ENCODE measurements at regions not wholly inside any gene's neighbourhood (a gene's known extent, or its start where the extent isn't known, plus 50 kb on each side); places are given as distances from the start of the nearest gene placed in this dataset.

GRCh38 chr4:187309456-187309855, 585.8 kb upstream of the FAT1 start:
- intact Hi-C loops (cut with micrococcal nuclease): no loop called here

GRCh38 chr4:187312299-187312698, 588.6 kb upstream of the FAT1 start:
- intact Hi-C loops (cut with micrococcal nuclease): no loop called here

- intact Hi-C loops (cut with micrococcal nuclease): no loop called here
Measured at GRCh38 chr4:187317799-187318198, 594.1 kb upstream of the FAT1 start.

- intact Hi-C loops (cut with micrococcal nuclease): no loop called here
Measured at GRCh38 chr4:187321711-187322110, 598.1 kb upstream of the FAT1 start.

GRCh38 chr4:187332141-187332540, 608.5 kb upstream of the FAT1 start:
- intact Hi-C loops (cut with micrococcal nuclease): no loop called here

- intact Hi-C loops (cut with micrococcal nuclease): no loop called here
Measured at GRCh38 chr4:187333151-187333550, 609.5 kb upstream of the FAT1 start.

- intact Hi-C loops (cut with micrococcal nuclease): no loop called here
Measured at GRCh38 chr4:187335339-187335738, 611.7 kb upstream of the FAT1 start.

GRCh38 chr4:187354740-187355139, 631.1 kb upstream of the FAT1 start:
- intact Hi-C loops (cut with micrococcal nuclease): no loop called here

- intact Hi-C loops (cut with micrococcal nuclease): no loop called here
Measured at GRCh38 chr4:187357045-187357643, 633.5 kb upstream of the FAT1 start.

GRCh38 chr4:187357821-187358220, 634.2 kb upstream of the FAT1 start:
- intact Hi-C loops (cut with micrococcal nuclease): no loop called here

- intact Hi-C loops (cut with micrococcal nuclease): no loop called here
Measured at GRCh38 chr4:187362937-187363857, 632.4 kb upstream of the ZFP42 start.

- intact Hi-C loops (cut with micrococcal nuclease): no loop called here
Measured at GRCh38 chr4:187364401-187364800, 631.2 kb upstream of the ZFP42 start.

- intact Hi-C loops (cut with micrococcal nuclease): no loop called here
Measured at GRCh38 chr4:187364851-187365250, 630.7 kb upstream of the ZFP42 start.

GRCh38 chr4:187366530-187366929, 629.0 kb upstream of the ZFP42 start:
- intact Hi-C loops (cut with micrococcal nuclease): no loop called here

GRCh38 chr4:187370918-187371317, 624.7 kb upstream of the ZFP42 start:
- intact Hi-C loops (cut with micrococcal nuclease): no loop called here

- intact Hi-C loops (cut with micrococcal nuclease): no loop called here
Measured at GRCh38 chr4:187378441-187378840, 617.1 kb upstream of the ZFP42 start.

GRCh38 chr4:187380181-187380581, 615.4 kb upstream of the ZFP42 start:
- intact Hi-C loops (cut with micrococcal nuclease): no loop called here

- intact Hi-C loops (cut with micrococcal nuclease): no loop called here
Measured at GRCh38 chr4:187383181-187383580, 612.4 kb upstream of the ZFP42 start.

GRCh38 chr4:187387739-187388138, 607.8 kb upstream of the ZFP42 start:
- intact Hi-C loops (cut with micrococcal nuclease): no loop called here

GRCh38 chr4:187389420-187389819, 606.2 kb upstream of the ZFP42 start:
- intact Hi-C loops (cut with micrococcal nuclease): no loop called here

GRCh38 chr4:187390646-187391045, 604.9 kb upstream of the ZFP42 start:
- intact Hi-C loops (cut with micrococcal nuclease): no loop called here

GRCh38 chr4:187393531-187394344, 601.8 kb upstream of the ZFP42 start:
- intact Hi-C loops (cut with micrococcal nuclease): no loop called here

Data from T-helper 1 cell treated with Interleukin-12 subunit alpha and Interleukin-12 subunit beta and Interleukin-4 antibody, amounts not matched to agents 30 ng/mL and 1 ng/mL, for 36 hours (primary cell).